ENCODE measurements at regions not wholly inside any gene's neighbourhood (a gene's known extent, or its start where the extent isn't known, plus 50 kb on each side); places are given as distances from the start of the nearest gene placed in this dataset.

DNA sequence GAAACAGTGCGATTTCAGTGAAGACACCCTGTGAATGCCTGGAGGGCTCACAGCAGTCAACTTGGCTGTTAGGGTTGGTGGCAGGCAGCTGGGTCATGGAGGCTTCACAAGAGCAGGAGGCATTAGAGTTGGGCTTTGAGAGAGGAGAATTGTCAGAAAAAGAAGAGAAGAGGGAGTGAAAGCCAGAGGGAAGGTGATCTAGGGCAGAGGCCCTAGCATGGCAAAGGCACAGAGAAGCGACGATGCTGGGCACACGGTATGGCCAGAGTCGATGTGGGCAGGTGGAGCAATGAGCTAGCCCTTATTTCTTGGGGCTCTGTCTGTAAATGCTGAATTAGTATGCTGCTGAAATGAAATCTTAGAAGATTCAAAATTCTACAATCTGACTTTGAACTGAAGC, 52.6 kb upstream of the OLFM4 start:
- in situ Hi-C loops (cut with HindIII; ENCODE audit: low sequenced_read_pairs): loop anchor here (5.0 kb wide), 1 partner anchor 39 kb away; no protein-coding TSS in a partner anchor

GRCh38 chr13:52975161-52975560, 53.5 kb upstream of the OLFM4 start:
- in situ Hi-C loops (cut with HindIII; ENCODE audit: low sequenced_read_pairs): loop anchor here (5.0 kb wide), 1 partner anchor 38 kb away; no protein-coding TSS in a partner anchor

DNA sequence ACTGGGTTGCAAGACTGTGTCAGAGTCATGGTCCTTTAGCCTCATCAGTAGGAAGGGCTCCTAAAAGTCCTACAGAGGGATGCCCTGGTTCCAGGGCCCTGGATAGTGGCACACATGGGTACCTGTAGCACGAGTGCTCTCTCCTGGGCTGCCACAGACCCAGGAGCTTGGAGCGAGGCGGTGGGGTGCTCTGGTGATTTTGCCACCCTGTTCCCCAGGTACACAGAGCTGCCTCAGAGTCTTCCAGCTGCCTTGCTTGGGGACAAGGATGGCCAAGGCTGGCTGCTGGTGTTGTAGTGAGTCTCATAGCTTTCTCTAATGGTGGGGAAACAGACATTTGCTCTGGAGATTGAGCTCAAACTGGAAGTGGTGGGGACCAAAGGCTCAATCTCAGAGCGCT, 53.9 kb upstream of the OLFM4 start:
- in situ Hi-C loops (cut with HindIII; ENCODE audit: low sequenced_read_pairs): loop anchor here (5.0 kb wide), 1 partner anchor 37 kb away; no protein-coding TSS in a partner anchor

DNA sequence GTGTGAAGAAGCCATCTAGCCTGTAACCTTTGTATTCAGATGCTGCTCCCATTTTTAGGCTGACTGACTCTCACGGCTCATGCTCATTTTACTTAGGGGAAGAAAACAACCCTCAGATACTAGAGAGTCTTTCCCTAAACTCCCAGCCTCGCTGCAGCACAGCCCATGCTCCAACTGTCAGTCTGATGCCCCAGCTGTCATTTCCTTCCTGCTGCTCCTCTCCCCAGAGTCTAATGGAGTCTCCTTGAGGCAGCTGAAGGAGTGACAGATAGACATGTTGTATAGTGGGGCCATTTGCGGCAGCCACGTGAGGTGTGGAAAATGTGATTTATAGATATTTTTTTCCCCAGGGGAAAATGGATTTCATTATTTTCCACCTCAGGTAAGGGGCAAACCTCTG, 59.2 kb upstream of the OLFM4 start:
- in situ Hi-C loops (cut with HindIII; ENCODE audit: low sequenced_read_pairs): no loop called here

GRCh38 chr13:52968074-52968700, 60.4 kb upstream of the OLFM4 start:
- in situ Hi-C loops (cut with HindIII; ENCODE audit: low sequenced_read_pairs): no loop called here

DNA sequence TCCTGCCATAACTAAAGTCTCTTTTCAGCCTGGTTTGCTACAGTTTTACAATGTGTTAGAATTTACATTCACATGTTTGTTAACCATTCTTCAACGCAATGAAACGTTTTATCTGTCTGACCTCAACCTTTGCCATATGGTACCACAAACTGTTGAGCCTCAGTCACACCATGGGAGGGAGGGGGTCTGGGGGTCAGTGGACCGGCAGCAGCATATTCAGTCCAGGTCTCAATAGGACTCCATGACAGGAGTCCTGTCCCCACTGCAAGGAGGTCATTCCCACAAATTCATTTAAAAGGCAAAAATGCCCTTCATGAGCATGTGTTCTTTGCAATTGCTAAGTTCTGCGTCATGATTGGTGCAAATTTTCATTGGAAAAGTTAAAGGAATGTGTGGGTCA, 66.6 kb upstream of the OLFM4 start:
- in situ Hi-C loops (cut with HindIII; ENCODE audit: low sequenced_read_pairs): no loop called here

- in situ Hi-C loops (cut with HindIII; ENCODE audit: low sequenced_read_pairs): no loop called here
Measured at GRCh38 chr13:52961256-52961910, 67.2 kb upstream of the OLFM4 start.

DNA sequence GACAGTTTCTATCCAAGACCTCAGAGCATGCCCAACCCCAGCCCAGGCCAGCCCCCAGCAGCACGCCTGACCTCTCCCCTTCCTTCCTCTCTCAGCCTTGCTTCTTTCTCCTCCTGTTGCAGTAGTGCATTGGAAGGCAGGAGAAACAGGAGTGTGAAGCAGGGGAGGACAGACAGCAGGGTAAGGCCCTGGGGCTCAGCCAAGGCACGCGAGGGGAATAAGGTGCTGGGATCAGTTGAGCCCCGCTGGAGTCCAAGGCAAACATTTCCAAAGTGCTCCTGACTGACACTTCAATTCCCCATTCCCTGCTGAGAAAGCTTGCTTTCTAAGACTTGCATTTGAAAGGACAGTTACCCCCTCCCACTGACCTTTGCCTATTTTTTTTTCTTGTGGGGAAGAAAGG, 73.1 kb upstream of the OLFM4 start:
- in situ Hi-C loops (cut with HindIII; ENCODE audit: low sequenced_read_pairs): no loop called here

DNA sequence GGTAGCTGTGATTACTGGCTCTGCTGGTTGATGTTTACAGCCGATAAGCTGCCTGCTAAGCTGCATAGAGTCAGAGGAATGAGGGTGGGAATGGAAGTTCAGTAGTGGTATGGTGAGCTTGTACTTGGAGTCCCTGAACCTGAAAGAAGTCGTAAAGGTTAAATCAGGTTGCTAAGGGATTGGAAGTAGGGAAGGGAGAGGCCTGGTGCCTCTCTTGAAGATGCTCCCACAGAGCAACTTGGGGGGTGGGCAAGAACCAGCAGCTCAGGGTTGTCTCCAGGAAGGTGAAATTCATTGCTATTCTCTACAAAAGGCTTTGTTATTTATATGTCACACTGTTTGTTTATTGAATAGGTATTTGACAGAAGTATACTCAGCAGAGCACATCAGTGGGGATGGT, 73.8 kb upstream of the OLFM4 start:
- in situ Hi-C loops (cut with HindIII; ENCODE audit: low sequenced_read_pairs): no loop called here

GRCh38 chr13:52950436-52950956, 78.1 kb upstream of the OLFM4 start:
- in situ Hi-C loops (cut with HindIII; ENCODE audit: low sequenced_read_pairs): no loop called here

DNA sequence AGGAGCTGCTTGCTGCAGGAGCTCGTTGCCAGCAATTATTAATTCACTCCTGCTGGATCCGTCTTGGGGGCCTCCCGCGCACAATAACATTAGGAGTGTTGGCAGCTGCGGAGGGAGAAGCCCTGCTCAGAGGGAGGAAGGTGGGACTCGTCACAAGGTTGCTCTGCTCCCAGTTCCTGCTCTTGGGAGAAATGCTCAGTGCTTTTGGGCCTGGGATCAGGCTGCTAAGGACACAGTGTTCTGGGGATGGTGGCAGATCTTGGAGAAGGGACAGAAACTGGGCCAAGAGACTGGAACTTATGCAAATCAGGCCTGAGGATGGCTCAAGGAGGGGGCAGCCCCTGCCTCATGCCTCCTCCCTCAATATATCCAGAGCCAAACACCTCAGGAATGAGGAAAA, 78.9 kb upstream of the OLFM4 start:
- in situ Hi-C loops (cut with HindIII; ENCODE audit: low sequenced_read_pairs): no loop called here

DNA sequence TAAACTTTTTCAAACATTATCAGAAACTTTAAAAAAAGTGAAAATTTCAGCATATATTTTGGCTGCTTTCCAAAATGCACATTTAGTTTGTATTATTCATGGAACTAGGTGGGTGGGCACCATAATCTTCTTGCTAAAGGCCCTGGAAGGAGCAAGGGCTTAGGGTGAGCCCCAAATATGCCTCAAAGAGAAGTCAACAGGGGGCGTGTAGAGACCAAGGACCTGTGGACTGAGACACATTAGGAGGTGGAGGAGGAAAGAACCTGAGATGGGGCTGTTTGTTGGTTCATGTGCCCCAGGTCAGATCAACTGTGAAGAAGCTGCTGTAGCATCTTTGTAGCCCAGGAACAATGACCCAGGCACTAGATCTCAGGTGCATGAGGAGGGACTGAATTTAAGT, 79.6 kb upstream of the OLFM4 start:
- in situ Hi-C loops (cut with HindIII; ENCODE audit: low sequenced_read_pairs): no loop called here

DNA sequence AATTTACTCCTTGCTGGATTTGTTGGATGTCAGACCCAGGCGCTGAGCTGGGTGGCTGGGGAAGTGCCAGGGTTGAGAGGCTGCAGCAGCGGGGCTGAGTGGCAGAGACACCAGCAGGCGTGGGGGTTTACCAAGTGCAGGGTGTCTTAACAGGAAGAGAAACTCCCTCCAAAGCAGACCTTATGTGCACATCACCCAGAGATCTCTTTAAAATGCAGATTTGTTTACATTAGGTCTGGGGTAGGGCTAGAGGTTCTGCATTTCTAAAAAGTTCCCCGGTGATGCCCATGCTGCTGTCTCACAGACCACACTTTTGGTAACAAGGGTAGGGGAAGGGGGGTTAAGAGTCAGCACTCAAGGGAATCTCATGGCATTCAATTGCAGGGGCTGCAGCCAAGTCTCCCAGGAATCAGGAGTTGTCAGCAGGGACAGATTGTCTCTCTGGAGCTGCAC, 80.7 kb upstream of the OLFM4 start:
- in situ Hi-C loops (cut with HindIII; ENCODE audit: low sequenced_read_pairs): no loop called here

- in situ Hi-C loops (cut with HindIII; ENCODE audit: low sequenced_read_pairs): no loop called here
Measured at GRCh38 chr13:52945348-52945747, 83.3 kb upstream of the OLFM4 start.

DNA sequence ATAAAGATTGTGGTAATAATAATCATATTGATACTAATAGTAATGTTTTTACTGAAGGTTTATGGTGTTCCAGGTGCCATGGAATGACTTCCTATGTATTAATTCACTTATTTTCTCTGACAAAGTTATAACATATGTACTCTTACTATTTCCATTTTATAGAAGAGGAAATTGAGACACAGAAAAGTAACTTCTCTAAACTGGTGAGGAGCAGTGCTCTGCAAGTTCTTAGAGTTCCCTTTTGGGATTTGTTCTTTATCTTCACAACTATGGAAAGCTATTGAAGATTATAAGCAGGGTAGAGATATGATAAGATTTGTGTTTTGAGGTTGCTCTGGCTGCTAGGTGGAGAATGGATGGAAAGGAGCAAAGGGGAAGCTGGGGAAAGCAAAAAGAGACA, 83.9 kb upstream of the OLFM4 start:
- in situ Hi-C loops (cut with HindIII; ENCODE audit: low sequenced_read_pairs): no loop called here

GRCh38 chr13:52938065-52938464, 89.6 kb upstream of the PCDH8 start:
- in situ Hi-C loops (cut with HindIII; ENCODE audit: low sequenced_read_pairs): loop anchor here (5.0 kb wide), 1 partner anchor 39 kb away; no protein-coding TSS in a partner anchor

GRCh38 chr13:52936806-52937205, 88.4 kb upstream of the PCDH8 start:
- in situ Hi-C loops (cut with HindIII; ENCODE audit: low sequenced_read_pairs): loop anchor here (5.0 kb wide), 1 partner anchor 40 kb away; no protein-coding TSS in a partner anchor

- in situ Hi-C loops (cut with HindIII; ENCODE audit: low sequenced_read_pairs): no loop called here
Measured at GRCh38 chr13:52934258-52934657, 85.8 kb upstream of the PCDH8 start.

DNA sequence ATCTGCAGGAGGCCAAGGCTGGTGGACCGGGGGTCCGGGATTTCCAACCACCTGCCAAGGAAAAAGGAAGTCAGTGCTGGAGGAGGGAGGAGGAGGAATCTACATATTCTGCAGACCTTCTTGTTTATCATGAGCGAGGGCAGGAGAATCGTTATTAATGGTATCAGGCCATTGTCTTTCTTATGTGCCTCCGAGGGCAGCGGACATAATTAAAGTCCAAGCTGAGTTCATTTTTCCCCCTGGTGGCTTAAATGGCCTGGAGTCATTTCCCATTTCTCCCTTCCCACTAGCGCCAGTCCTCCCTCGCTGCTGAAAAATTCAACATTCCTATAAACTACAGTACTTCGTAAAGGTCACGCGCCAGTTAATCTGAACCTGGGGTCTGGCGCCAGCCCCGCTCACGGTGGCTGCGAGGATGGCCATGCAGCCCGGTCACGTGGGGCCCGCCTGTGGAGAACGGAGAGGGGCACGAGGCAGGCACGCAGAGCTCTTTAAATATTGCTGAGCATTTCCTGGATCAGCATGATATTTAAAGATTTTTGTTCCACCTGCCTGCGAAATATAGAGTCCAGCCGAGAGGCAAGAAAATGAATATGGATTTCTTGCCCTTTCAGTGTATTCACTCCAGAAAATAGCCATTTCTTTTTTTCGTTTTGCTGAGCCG, 85.2 kb upstream of the PCDH8 start:
- in situ Hi-C loops (cut with HindIII; ENCODE audit: low sequenced_read_pairs): no loop called here

- in situ Hi-C loops (cut with HindIII; ENCODE audit: low sequenced_read_pairs): no loop called here
Measured at GRCh38 chr13:52933099-52933498, 84.7 kb upstream of the PCDH8 start.

DNA sequence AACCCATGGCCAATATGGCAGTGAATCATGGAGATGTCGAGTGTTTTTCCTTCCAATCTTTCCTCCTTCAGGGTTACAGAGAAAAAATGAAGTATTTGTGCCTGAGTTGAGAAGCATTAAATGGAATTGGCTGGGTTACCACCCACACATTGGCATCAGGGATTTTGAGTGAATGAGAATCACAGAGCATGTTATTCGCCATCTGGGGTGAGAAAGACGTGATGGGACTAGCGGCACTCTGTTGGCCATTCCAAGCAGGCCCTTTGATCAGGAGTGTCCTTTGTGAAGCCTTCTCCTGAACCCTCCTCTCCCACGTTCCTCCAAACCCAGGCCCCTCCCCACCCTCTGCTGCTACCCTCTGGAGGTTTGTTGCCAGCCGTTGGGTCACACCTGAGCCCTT, 84.2 kb upstream of the PCDH8 start:
- in situ Hi-C loops (cut with HindIII; ENCODE audit: low sequenced_read_pairs): no loop called here

Measured in endothelial cell of hepatic sinusoid (primary cell).